Spleen (tissue), 7 donors: ENCODE measurements at regions not wholly inside any gene's neighbourhood (a gene's known extent, or its start where the extent isn't known, plus 50 kb on each side); places are given as distances from the start of the nearest gene placed in this dataset.

Experiments used
- POLR2A ChIP-seq, 3 donors: fragments of 450-650 bp; IDR thresholded peaks; one replicate each; pipeline ENCODE4 v1.5.1; 2017; ENCODE audit warnings: antibody characterized with exemption in 3 of 3, mild to moderate bottlenecking in 1 of 3
- POLR2AphosphoS5 ChIP-seq, 3 donors: sonication (generic); formaldehyde crosslinking; IDR thresholded peaks; one replicate each; pipeline ENCODE4 v1.5.1; 2017; ENCODE audit warnings: antibody characterized with exemption in 3 of 3
- TF ChIP-seq, protein P1 (sequence below), 11 experiments: fragments of 200-600 bp in 7 of 11; fragments of 450-650 bp in 4 of 11; sonication (generic) in 4 of 11; IDR thresholded peaks in 8 of 11; conservative IDR thresholded peaks in 3 of 11; 1 replicate in 7 of 11; 2 replicates in 4 of 11; pipeline versions ENCODE4 v1.4.0 to v1.8.0; 2016 to 2021; ENCODE audit warnings: antibody characterized with exemption in 11 of 11, inconsistent platforms in 4 of 11, mild to moderate bottlenecking in 1 of 11
- donor health status: DM: no; HTN: no; CAD: no; lungs with moderate emphysema.
- donor health status: DM: no; HTN: no; CAD: no.
- donor health status: DM: no; HTN: no; CAD: no.

GRCh38 chr6:84553527-84553926 lies 210.9 kb downstream of the TBX18 start:
- TF ChIP-seq, protein P1, sequence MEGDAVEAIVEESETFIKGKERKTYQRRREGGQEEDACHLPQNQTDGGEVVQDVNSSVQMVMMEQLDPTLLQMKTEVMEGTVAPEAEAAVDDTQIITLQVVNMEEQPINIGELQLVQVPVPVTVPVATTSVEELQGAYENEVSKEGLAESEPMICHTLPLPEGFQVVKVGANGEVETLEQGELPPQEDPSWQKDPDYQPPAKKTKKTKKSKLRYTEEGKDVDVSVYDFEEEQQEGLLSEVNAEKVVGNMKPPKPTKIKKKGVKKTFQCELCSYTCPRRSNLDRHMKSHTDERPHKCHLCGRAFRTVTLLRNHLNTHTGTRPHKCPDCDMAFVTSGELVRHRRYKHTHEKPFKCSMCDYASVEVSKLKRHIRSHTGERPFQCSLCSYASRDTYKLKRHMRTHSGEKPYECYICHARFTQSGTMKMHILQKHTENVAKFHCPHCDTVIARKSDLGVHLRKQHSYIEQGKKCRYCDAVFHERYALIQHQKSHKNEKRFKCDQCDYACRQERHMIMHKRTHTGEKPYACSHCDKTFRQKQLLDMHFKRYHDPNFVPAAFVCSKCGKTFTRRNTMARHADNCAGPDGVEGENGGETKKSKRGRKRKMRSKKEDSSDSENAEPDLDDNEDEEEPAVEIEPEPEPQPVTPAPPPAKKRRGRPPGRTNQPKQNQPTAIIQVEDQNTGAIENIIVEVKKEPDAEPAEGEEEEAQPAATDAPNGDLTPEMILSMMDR (IDR thresholded peaks at IDR 0.05 in 8 of 11, conservative IDR thresholded peaks at IDR 0.05 in 3 of 11): no peak
- no peak for TF ChIP-seq POLR2AphosphoS5 (IDR thresholded peaks at IDR 0.05)
- no peak for TF ChIP-seq POLR2A (IDR thresholded peaks at IDR 0.05)
